ENCODE measurements at regions not wholly inside any gene's neighbourhood (a gene's known extent, or its start where the extent isn't known, plus 50 kb on each side); places are given as distances from the start of the nearest gene placed in this dataset.

DNA sequence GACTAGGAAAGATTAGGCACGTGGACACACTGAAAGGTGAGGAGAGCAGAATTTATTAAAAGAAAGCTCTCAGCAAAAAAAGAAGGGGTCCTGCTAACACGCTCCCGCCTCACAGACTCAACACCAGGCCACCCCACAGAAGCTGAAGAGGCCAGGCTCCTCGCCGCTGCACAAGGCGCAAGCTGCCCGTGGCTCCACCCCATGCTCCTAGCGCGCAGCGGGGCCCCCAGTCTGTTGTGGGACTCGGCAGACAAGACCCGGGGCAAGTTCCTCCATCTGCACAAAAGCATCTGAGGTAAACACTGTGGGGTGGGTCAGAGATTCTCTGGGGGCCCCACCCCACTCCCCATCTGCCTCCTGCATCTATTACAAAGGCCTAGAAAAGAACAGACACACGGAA is 1462.4 kb downstream of the EFNB2 start:
- TF ChIP-seq, protein P1, sequence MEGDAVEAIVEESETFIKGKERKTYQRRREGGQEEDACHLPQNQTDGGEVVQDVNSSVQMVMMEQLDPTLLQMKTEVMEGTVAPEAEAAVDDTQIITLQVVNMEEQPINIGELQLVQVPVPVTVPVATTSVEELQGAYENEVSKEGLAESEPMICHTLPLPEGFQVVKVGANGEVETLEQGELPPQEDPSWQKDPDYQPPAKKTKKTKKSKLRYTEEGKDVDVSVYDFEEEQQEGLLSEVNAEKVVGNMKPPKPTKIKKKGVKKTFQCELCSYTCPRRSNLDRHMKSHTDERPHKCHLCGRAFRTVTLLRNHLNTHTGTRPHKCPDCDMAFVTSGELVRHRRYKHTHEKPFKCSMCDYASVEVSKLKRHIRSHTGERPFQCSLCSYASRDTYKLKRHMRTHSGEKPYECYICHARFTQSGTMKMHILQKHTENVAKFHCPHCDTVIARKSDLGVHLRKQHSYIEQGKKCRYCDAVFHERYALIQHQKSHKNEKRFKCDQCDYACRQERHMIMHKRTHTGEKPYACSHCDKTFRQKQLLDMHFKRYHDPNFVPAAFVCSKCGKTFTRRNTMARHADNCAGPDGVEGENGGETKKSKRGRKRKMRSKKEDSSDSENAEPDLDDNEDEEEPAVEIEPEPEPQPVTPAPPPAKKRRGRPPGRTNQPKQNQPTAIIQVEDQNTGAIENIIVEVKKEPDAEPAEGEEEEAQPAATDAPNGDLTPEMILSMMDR (IDR thresholded peaks at IDR 0.05; ENCODE audit: low read depth, low read length, poor library complexity, severe bottlenecking) = no peak
- TF ChIP-seq EZH2phosphoT487 (IDR thresholded peaks at IDR 0.05; ENCODE audit: borderline replicate concordance, low read length) = no peak
